KMS-11 (cell line): ENCODE measurements at regions not wholly inside any gene's neighbourhood (a gene's known extent, or its start where the extent isn't known, plus 50 kb on each side); places are given as distances from the start of the nearest gene placed in this dataset.
"Not testable (repeated sequence)": the region's sequence is repeated elsewhere in the genome, so short reads cannot be mapped to it uniquely, and the experiment has no call there.

Experiments
- H2AFZ ChIP-seq: fragments of 200-600 bp; sonication (generic); 2 replicates; pipeline ENCODE4 v1.6.1; 2016; ENCODE audit warnings: antibody characterized with exemption, mixed run types, low read depth
- H3K27ac ChIP-seq: fragments of 200-600 bp; sonication (generic); 2 replicates; pipeline ENCODE4 v1.6.1; 2016; ENCODE audit warnings: mild to moderate bottlenecking, mixed run types
- H3K27me3 ChIP-seq: fragments of 200-600 bp; sonication (generic); 2 replicates; pipeline ENCODE4 v1.6.1; 2017; ENCODE audit warnings: mild to moderate bottlenecking, low read depth, mixed run types, moderate library complexity; ENCODE audit not compliant: insufficient read depth
- H3K36me3 ChIP-seq: fragments of 200-600 bp; sonication (generic); 2 replicates; pipeline ENCODE4 v1.6.1; 2017; ENCODE audit warnings: mild to moderate bottlenecking, mixed run types; ENCODE audit not compliant: insufficient read depth
- H3K4me1 ChIP-seq: fragments of 200-600 bp; sonication (generic); 2 replicates; pipeline ENCODE4 v1.6.1; 2016; ENCODE audit warnings: mild to moderate bottlenecking, low read depth, mixed run types; ENCODE audit not compliant: poor library complexity, severe bottlenecking
- H3K4me2 ChIP-seq: fragments of 200-600 bp; sonication (generic); 2 replicates; pipeline ENCODE4 v1.7.0; 2016; ENCODE audit warnings: mild to moderate bottlenecking, mixed run types
- H3K4me3 ChIP-seq: fragments of 200-600 bp; sonication (generic); IDR thresholded peaks from 2 replicates; pipeline ENCODE4 v1.6.1; 2017; ENCODE audit warnings: low read depth, low read length, mixed read lengths; ENCODE audit not compliant: insufficient read depth
- H3K79me2 ChIP-seq: fragments of 200-600 bp; sonication (generic); 2 replicates; pipeline ENCODE4 v1.6.1; 2016; ENCODE audit warnings: low read depth, mixed run types; ENCODE audit not compliant: insufficient read depth
- H3K9ac ChIP-seq: fragments of 200-600 bp; sonication (generic); 2 replicates; pipeline ENCODE4 v1.6.1; 2016; ENCODE audit warnings: mild to moderate bottlenecking, mixed run types
- H4K20me1 ChIP-seq: fragments of 200-600 bp; sonication (generic); 2 replicates; pipeline ENCODE4 v1.6.1; 2016; ENCODE audit warnings: mild to moderate bottlenecking, mixed run types; ENCODE audit not compliant: insufficient read depth
- CTCF ChIP-seq: fragments of 200-600 bp; sonication (generic); conservative IDR thresholded peaks from 2 replicates; pipeline ENCODE4 v1.6.1; 2017; ENCODE audit warnings: low read depth, mild to moderate bottlenecking, antibody characterized with exemption, low read length, moderate library complexity, mixed read lengths

- no peak overlapping the region for H3K4me3 ChIP-seq
- H4K20me1 ChIP-seq = no peaks in the 10 kb centered on the region
- no peak overlapping the region for H3K4me2 ChIP-seq
- no peak overlapping the region for H3K27ac ChIP-seq
- no peak for TF ChIP-seq CTCF
- no peaks in the 10 kb centered on the region for H3K27me3 ChIP-seq
- H2AFZ ChIP-seq = no peak overlapping the region
- H3K4me1 ChIP-seq = no peaks in the 10 kb centered on the region
- H3K9ac ChIP-seq = no peak overlapping the region
- no peaks in the 10 kb centered on the region for H3K79me2 ChIP-seq
- H3K36me3 ChIP-seq = no peaks in the 10 kb centered on the region
Measured at GRCh38 chr11:96530473-96530872, 140.7 kb downstream of the JRKL start.

DNA sequence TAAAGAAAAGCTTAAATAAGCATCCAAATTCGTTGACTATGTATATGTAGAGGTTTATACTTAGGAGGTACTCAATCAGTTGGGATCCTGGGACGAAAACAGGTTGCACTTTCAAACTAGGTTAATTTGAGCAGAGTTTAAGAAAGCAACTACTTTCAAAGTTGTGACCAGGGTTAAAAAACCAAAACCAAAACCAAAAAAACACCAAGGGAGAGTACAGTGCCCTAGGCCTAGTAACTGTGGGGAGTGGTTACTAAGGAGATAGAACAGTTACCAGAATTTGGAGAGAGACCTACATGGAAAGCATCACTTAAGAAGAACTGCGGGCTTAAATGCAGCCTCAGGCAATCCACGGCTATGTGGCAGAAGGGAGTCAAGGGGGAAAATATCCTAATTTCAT lies 148.3 kb downstream of the JRKL start:
- H3K9ac ChIP-seq = no peak overlapping the region
- TF ChIP-seq CTCF = no peak
- H3K79me2 ChIP-seq = no peaks in the 10 kb centered on the region
- no peaks in the 10 kb centered on the region for H3K36me3 ChIP-seq
- no peaks in the 10 kb centered on the region for H3K4me1 ChIP-seq
- H3K4me2 ChIP-seq = no peak overlapping the region; the same call in 1 of the 2 replicates
- no peaks in the 10 kb centered on the region for H3K27me3 ChIP-seq
- no peak overlapping the region for H3K4me3 ChIP-seq
- H4K20me1 ChIP-seq = no peaks in the 10 kb centered on the region
- no peak overlapping the region for H2AFZ ChIP-seq
- no peak overlapping the region for H3K27ac ChIP-seq

DNA sequence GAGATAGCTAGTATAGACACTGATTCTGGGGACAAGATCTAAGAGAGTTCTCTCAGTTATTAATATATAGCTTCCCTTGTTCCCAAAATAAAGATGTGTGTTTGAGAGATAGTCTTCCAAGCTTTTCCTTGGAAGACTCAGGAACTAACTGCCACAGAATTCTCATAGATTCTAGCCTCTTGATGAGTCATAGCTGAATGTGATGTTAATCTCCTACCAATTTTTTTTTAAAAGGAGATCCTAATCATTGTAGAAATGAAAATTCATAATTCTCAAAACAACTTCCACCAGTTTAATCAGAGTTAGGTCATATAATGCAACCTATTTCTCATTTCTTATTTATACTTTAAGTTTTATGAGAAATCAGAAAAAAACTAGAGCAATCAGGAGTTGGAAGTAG lies 148.8 kb downstream of the JRKL start:
- Histone ChIP-seq H3K27me3 (no peaks in the 10 kb centered on the region), H3K4me1 (no peaks in the 10 kb centered on the region), H3K4me3 (no peak overlapping the region), H4K20me1 (no peaks in the 10 kb centered on the region), H3K9ac (no peak overlapping the region), H3K4me2 (no peak overlapping the region), H3K79me2 (no peaks in the 10 kb centered on the region), H3K36me3 (no peaks in the 10 kb centered on the region), H3K27ac (no peak overlapping the region), H2AFZ (no peak overlapping the region)
- no peak for TF ChIP-seq CTCF

DNA sequence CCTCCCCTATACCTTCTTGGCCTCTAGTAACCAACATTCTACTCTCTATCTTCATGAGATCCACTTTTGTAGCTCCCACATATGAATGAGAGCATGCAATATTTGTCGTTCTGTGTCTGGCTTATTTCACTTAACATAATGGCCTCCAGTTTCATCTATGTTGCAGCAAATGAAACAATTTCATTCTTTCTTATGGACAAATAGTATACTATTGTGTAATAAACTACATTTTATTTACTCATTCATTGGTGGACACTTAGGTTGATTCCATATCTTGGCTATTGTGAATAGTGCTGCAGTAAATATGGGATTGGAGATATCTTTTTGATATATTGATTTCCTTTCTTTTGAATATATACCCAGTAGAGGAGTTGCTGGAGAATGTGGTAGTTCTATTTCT lies 151.1 kb downstream of the JRKL start:
- no peak overlapping the region for H3K27ac ChIP-seq
- no peaks in the 10 kb centered on the region for H3K4me1 ChIP-seq
- no peaks in the 10 kb centered on the region for H3K36me3 ChIP-seq
- H4K20me1 ChIP-seq = no peaks in the 10 kb centered on the region
- no peak overlapping the region for H3K4me2 ChIP-seq
- H2AFZ ChIP-seq = no peak overlapping the region
- no peak overlapping the region for H3K4me3 ChIP-seq
- H3K27me3 ChIP-seq = no peaks in the 10 kb centered on the region
- H3K79me2 ChIP-seq = no peaks in the 10 kb centered on the region
- no peak overlapping the region for H3K9ac ChIP-seq
- no peak for TF ChIP-seq CTCF

GRCh38 chr11:96543177-96543576 lies 153.4 kb downstream of the JRKL start:
- Histone ChIP-seq H4K20me1 (no peaks in the 10 kb centered on the region), H3K4me2 (no peak overlapping the region), H3K9ac (no peak overlapping the region), H3K27me3 (no peaks in the 10 kb centered on the region), H3K27ac (no peak overlapping the region), H3K4me3 (no peak overlapping the region), H2AFZ (no peak overlapping the region), H3K4me1 (no peaks in the 10 kb centered on the region), H3K79me2 (no peaks in the 10 kb centered on the region), H3K36me3 (no peaks in the 10 kb centered on the region)
- TF ChIP-seq CTCF = no peak

DNA sequence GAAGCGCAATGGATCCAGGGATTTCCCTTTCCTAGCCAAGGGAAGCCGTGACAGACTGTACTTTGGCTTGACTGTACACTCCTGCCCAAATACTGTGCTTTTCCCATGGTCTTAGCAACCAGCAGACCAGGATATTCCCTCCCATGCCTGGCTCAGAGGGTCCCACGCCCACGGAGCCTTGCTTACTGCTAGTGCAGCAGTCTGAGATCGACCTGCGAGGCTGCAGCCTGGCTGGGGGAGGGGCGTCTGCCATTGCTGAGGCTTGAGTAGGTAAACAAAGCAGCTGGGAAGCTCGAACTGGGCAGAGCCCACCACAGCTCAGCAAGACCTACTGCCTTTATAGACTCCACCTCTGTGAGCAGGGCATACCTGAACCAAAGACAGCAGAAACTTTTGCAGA lies 155.4 kb downstream of the JRKL start:
- H4K20me1 ChIP-seq, H3K4me3 ChIP-seq, H3K27ac ChIP-seq, H3K9ac ChIP-seq, H2AFZ ChIP-seq, H3K4me1 ChIP-seq, H3K4me2 ChIP-seq, H3K36me3 ChIP-seq, H3K79me2 ChIP-seq, H3K27me3 ChIP-seq: not testable (repeated sequence)
